ENCODE measurements at regions not wholly inside any gene's neighbourhood (a gene's known extent, or its start where the extent isn't known, plus 50 kb on each side); places are given as distances from the start of the nearest gene placed in this dataset.

DNA sequence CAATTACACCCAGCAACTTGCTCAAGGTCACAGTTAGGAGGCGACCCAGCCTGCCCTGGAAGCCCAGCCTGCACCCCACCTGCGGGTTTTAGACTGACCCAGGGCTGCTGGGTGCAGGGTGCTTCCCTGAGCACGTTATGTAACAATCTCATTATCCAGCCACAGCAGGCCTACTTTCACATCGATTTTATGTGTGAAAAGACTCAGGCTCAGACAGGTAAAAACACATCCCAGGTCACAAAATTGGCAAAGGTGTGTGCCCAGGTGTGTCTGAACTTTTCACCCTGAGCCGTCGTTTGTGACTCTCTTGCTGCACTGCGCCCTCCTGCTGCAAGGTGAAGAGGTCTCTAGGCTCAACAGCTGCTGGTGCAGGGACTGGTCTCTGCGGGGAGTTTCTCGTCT lies 668.2 kb upstream of the HS6ST1 start (continued):
- TF ChIP-seq FOXA1 (IDR thresholded peaks at IDR 0.05) (no peak), FOXA1 (CRISPR knock-in tag; IDR thresholded peaks at IDR 0.05) (no peak), MBD4 (IDR thresholded peaks at IDR 0.05; ENCODE audit: borderline replicate concordance, low read length) (no peak), TRIM22 (IDR thresholded peaks at IDR 0.05) (no peak), ZC3H4 (CRISPR knock-in tag; IDR thresholded peaks at IDR 0.05; ENCODE audit: borderline replicate concordance) (no peak), ZNF350 (CRISPR knock-in tag; IDR thresholded peaks at IDR 0.05; ENCODE audit: borderline replicate concordance, low read depth) (no peak)

DNA sequence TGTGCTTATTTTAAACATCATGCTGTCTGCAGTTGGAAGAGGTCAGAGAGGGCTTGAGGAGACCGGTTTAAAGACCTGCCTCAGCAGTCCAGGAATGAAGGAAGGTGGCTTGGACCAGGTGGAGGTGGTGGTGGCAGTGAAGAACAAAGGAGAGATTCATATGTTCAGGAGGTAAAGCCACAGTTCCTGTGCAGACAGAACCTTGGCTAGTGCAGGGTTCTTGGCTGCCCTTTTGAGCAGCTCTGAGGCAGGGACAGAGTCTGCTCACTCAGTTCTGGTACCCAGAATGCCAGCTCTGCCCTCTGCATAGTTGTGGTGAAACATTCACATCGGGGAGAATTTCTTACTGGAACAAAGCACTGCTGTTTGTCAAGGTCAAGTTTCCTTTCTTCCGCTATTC lies 669.7 kb upstream of the HS6ST1 start:
- no peak for FAIRE-seq
- WGBS (ENCODE audit: low lambda C conversion rate), result 26% methylated on average over 3 of the region's 3 CpGs
- in situ Hi-C loops (cut with HindIII; ENCODE audit: extremely low pct_ligation_motif_present, low pct_unique_long_range_greater_than_20kb), result no loop called here
- no peak for TF ChIP-seq YEATS2 (CRISPR knock-in tag; IDR thresholded peaks at IDR 0.05; ENCODE audit: borderline replicate concordance)
- TF ChIP-seq, protein P1, sequence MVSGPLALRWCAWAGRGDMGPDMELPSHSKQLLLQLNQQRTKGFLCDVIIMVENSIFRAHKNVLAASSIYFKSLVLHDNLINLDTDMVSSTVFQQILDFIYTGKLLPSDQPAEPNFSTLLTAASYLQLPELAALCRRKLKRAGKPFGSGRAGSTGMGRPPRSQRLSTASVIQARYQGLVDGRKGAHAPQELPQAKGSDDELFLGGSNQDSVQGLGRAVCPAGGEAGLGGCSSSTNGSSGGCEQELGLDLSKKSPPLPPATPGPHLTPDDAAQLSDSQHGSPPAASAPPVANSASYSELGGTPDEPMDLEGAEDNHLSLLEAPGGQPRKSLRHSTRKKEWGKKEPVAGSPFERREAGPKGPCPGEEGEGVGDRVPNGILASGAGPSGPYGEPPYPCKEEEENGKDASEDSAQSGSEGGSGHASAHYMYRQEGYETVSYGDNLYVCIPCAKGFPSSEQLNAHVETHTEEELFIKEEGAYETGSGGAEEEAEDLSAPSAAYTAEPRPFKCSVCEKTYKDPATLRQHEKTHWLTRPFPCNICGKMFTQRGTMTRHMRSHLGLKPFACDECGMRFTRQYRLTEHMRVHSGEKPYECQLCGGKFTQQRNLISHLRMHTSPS (CRISPR knock-in tag; IDR thresholded peaks at IDR 0.05; ENCODE audit: low read depth), result no peak
- no peak for TF ChIP-seq RFX5 (IDR thresholded peaks at IDR 0.05; ENCODE audit: low read depth, low read length)
- no peak for TF ChIP-seq ZNF678 (CRISPR knock-in tag; IDR thresholded peaks at IDR 0.05)
- no peak for TF ChIP-seq SNRNP70 (IDR thresholded peaks at IDR 0.05; ENCODE audit: low read depth, low read length)
- no peak for TF ChIP-seq ZNF563 (CRISPR knock-in tag; IDR thresholded peaks at IDR 0.05)
- no peak for TF ChIP-seq HNRNPK (IDR thresholded peaks at IDR 0.05; ENCODE audit: low read depth, low read length, poor library complexity, severe bottlenecking)
- TF ChIP-seq HNRNPL (IDR thresholded peaks at IDR 0.05; ENCODE audit: low read depth, low read length), result no peak
- TF ChIP-seq FOXA1 (IDR thresholded peaks at IDR 0.05), result no peak
- TF ChIP-seq FOXA1 (CRISPR knock-in tag; IDR thresholded peaks at IDR 0.05), result no peak
- no peak for TF ChIP-seq RFX1 (IDR thresholded peaks at IDR 0.05)
- TF ChIP-seq, protein P2, sequence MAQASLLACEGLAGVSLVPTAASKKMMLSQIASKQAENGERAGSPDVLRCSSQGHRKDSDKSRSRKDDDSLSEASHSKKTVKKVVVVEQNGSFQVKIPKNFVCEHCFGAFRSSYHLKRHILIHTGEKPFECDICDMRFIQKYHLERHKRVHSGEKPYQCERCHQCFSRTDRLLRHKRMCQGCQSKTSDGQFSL (CRISPR knock-in tag; IDR thresholded peaks at IDR 0.05), result no peak
- TF ChIP-seq MTERF4 (CRISPR knock-in tag; IDR thresholded peaks at IDR 0.05), result no peak
- TF ChIP-seq RARA (CRISPR knock-in tag; IDR thresholded peaks at IDR 0.05), result no peak
- TF ChIP-seq MEIS2 (CRISPR knock-in tag; IDR thresholded peaks at IDR 0.05), result no peak
- TF ChIP-seq TBP (CRISPR knock-in tag; IDR thresholded peaks at IDR 0.05), result no peak
- no peak for TF ChIP-seq HHEX (CRISPR knock-in tag; IDR thresholded peaks at IDR 0.05)
- TF ChIP-seq ARNT (IDR thresholded peaks at IDR 0.05), result no peak
- TF ChIP-seq SMYD3 (CRISPR knock-in tag; IDR thresholded peaks at IDR 0.05), result no peak

More for the DNA sequence above, 669.7 kb upstream of the HS6ST1 start:
- Histone ChIP-seq H4K20me1 (ENCODE audit: insufficient read depth, low read length) (no peaks in the 10 kb centered on the region), H3K9ac (ENCODE audit: insufficient read depth, low read depth, low read length) (no peak overlapping the region), H3K4me2 (ENCODE audit: low read depth, low read length) (no peak overlapping the region), H3K9me3 (ENCODE audit: low read length) (no peaks in the 10 kb centered on the region), H3K27ac (ENCODE audit: extremely low read length, insufficient read depth, low read length) (no peak overlapping the region), H3K4me1 (ENCODE audit: insufficient read depth, low read length) (no peaks in the 10 kb centered on the region), H3K79me2 (ENCODE audit: insufficient read depth, low read length) (no peaks in the 10 kb centered on the region), H3K4me3 (replicated peaks in 1 of 3; ENCODE audit: insufficient read depth in 1 of 3, low read depth in 2 of 3, low read length in 3 of 3) (no peak overlapping the region), H2AFZ (ENCODE audit: low read length) (no peak overlapping the region), H3K36me3 (replicated peaks in 1 of 2; ENCODE audit: control insufficient read depth in 1 of 2, insufficient read depth in 2 of 2, low read length in 2 of 2) (no peaks in the 10 kb centered on the region), H3K27me3 (ENCODE audit: control insufficient read depth in 1 of 2, insufficient read depth in 2 of 2, low read length in 2 of 2) (peaks cover 0 to 31% of the 10 kb centered on the region in 2 experiments; a peak in 1 of 5 replicates)
- DNase-seq (ENCODE audit: low spot score), result no peak
- POLR2A ChIA-PET, result no interaction called here
- intact Hi-C loops (cut with micrococcal nuclease; ENCODE audit: unreplicated experiment), result no loop called here
- CTCF ChIA-PET (ENCODE audit: low intra/inter-chr PET ratio, low total read pairs), result no interaction called here
- no TSS peak for BruUV-seq (replicated peaks)
- ATAC-seq, result no peak
